ENCODE measurements at regions not wholly inside any gene's neighbourhood (a gene's known extent, or its start where the extent isn't known, plus 50 kb on each side); places are given as distances from the start of the nearest gene placed in this dataset.

DNA sequence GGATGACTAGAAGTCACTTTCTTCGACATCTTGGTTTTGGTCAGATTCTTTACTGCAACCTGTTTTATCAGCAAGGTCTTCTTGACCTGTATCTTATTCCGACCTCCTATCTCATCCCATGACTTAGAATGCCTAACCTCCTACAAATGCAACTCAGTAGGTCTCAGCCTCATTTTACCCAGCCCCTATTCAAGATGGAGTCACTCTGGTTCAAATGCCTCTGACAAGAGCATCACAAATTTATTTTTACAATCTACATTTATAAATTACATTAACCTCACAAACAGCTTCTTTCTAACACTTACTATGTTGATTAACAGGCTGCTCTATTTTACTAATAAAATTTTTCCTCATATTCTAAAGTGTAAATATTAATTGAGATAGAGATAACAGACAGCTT, 867.0 kb upstream of the CNTN5 start:
- TF ChIP-seq, protein P1, sequence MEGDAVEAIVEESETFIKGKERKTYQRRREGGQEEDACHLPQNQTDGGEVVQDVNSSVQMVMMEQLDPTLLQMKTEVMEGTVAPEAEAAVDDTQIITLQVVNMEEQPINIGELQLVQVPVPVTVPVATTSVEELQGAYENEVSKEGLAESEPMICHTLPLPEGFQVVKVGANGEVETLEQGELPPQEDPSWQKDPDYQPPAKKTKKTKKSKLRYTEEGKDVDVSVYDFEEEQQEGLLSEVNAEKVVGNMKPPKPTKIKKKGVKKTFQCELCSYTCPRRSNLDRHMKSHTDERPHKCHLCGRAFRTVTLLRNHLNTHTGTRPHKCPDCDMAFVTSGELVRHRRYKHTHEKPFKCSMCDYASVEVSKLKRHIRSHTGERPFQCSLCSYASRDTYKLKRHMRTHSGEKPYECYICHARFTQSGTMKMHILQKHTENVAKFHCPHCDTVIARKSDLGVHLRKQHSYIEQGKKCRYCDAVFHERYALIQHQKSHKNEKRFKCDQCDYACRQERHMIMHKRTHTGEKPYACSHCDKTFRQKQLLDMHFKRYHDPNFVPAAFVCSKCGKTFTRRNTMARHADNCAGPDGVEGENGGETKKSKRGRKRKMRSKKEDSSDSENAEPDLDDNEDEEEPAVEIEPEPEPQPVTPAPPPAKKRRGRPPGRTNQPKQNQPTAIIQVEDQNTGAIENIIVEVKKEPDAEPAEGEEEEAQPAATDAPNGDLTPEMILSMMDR (IDR thresholded peaks at IDR 0.05; ENCODE audit: insufficient read depth, low read length, poor library complexity, severe bottlenecking) = no peak
- no peak for TF ChIP-seq EZH2phosphoT487 (conservative IDR thresholded peaks at IDR 0.05; ENCODE audit: low read length)
